GM23338 (cell line): ENCODE measurements at regions not wholly inside any gene's neighbourhood (a gene's known extent, or its start where the extent isn't known, plus 50 kb on each side); places are given as distances from the start of the nearest gene placed in this dataset.
A peak's percentile ranks its signal among the peaks of the same experiment; 100 is the strongest.

ENCODE experiments used
- ATAC-seq: fragments of 200-7000 bp; cut with Tn5 transposase; 3 replicates; pipeline ENCODE4 v1.9.1; 2020
- DNase-seq: peaks from one replicate; pipeline ENCODE4 v3.0.0-alpha.2; 2015; ENCODE audit warnings: low spot score
- H2AFZ ChIP-seq: fragments of 200-600 bp; sonication (generic); 2 replicates; pipeline ENCODE4 v1.8.0; 2016; ENCODE audit warnings: antibody characterized with exemption, mild to moderate bottlenecking, moderate library complexity
- H3F3A ChIP-seq: fragments of 200-600 bp; sonication (generic); replicated peaks from 2 replicates; pipeline ENCODE4 v1.8.0; 2017; ENCODE audit warnings: antibody characterized with exemption, mixed run types, low read depth
- H3K27ac ChIP-seq: fragments of 200-600 bp; sonication (generic); 2 replicates; pipeline ENCODE4 v1.6.1; 2016; ENCODE audit warnings: low read depth
- H3K27me3 ChIP-seq: fragments of 200-600 bp; sonication (generic); 2 replicates; pipeline ENCODE4 v1.8.0; 2016; ENCODE audit warnings: mild to moderate bottlenecking, mixed run types, moderate library complexity; ENCODE audit not compliant: insufficient read depth
- H3K36me3 ChIP-seq: fragments of 200-600 bp; sonication (generic); 2 replicates; pipeline ENCODE4 v1.8.0; 2016; ENCODE audit warnings: mild to moderate bottlenecking; ENCODE audit not compliant: insufficient read depth
- H3K4me1 ChIP-seq: fragments of 200-600 bp; sonication (generic); 2 replicates; pipeline ENCODE4 v1.8.0; 2016; ENCODE audit warnings: mild to moderate bottlenecking, moderate library complexity; ENCODE audit not compliant: insufficient read depth
- H3K4me2 ChIP-seq: fragments of 200-600 bp; sonication (generic); 2 replicates; pipeline ENCODE4 v1.7.1; 2017; ENCODE audit warnings: mixed run types
- H3K4me3 ChIP-seq: fragments of 200-600 bp; sonication (generic); 2 replicates; pipeline ENCODE4 v1.6.1; 2016; ENCODE audit warnings: mixed run types
- H3K79me2 ChIP-seq: fragments of 200-600 bp; sonication (generic); replicated peaks from 2 replicates; pipeline ENCODE4 v1.8.0; 2017; ENCODE audit warnings: mild to moderate bottlenecking; ENCODE audit not compliant: insufficient read depth
- H3K9me2 ChIP-seq: fragments of 200-600 bp; sonication (generic); 2 replicates; pipeline ENCODE4 v1.8.0; 2017; ENCODE audit not compliant: insufficient read depth
- H4K20me1 ChIP-seq: fragments of 200-600 bp; sonication (generic); replicated peaks from 2 replicates; pipeline ENCODE4 v1.8.0; 2017; ENCODE audit warnings: mild to moderate bottlenecking; ENCODE audit not compliant: insufficient read depth
- H3K27ac Mint-ChIP-seq: 2 replicates; pipeline ENCODE4 v1.8.0; 2020; ENCODE audit warnings: inconsistent platforms, mild to moderate bottlenecking, moderate library complexity, mixed read lengths
- H3K27me3 Mint-ChIP-seq: 3 replicates; pipeline ENCODE4 v1.8.0; 2022; ENCODE audit warnings: low read depth, mild to moderate bottlenecking, moderate library complexity, mixed read lengths, inconsistent platforms; ENCODE audit not compliant: insufficient read depth, poor library complexity
- H3K36me3 Mint-ChIP-seq: 3 replicates; pipeline ENCODE4 v1.8.0; 2021; ENCODE audit warnings: low read depth, mild to moderate bottlenecking, inconsistent platforms, moderate library complexity, mixed read lengths
- H3K4me1 Mint-ChIP-seq: 3 replicates; pipeline ENCODE4 v1.8.0; 2020; ENCODE audit warnings: mild to moderate bottlenecking, inconsistent platforms, mixed read lengths
- H3K4me3 Mint-ChIP-seq: 3 replicates; pipeline ENCODE4 v1.8.0; 2021; ENCODE audit warnings: moderate library complexity, mild to moderate bottlenecking, inconsistent platforms, mixed read lengths
- H3K9me3 Mint-ChIP-seq: 3 replicates; pipeline ENCODE4 v1.8.0; 2020; ENCODE audit warnings: moderate library complexity, mild to moderate bottlenecking, inconsistent platforms, mixed read lengths
- CREB1 ChIP-seq: fragments of 250-450 bp; sonication (Bioruptor Pico); IDR thresholded peaks from 2 replicates; pipeline ENCODE4 v1.5.0; 2020; ENCODE audit warnings: low read depth, mild to moderate bottlenecking, moderate library complexity
- CTCF ChIP-seq, 2 experiments: fragments of 200-600 bp in 1 of 2; sonication (generic) in 1 of 2; conservative IDR thresholded peaks; 2 replicates each; pipeline versions ENCODE4 v1.5.1 to v1.6.1; 2016 to 2017; ENCODE audit warnings: antibody characterized with exemption in 2 of 2, low read depth in 2 of 2, mild to moderate bottlenecking in 2 of 2, moderate library complexity in 1 of 2
- EZH2phosphoT487 ChIP-seq: fragments of 200-600 bp; sonication (generic); IDR thresholded peaks from one replicate; pipeline ENCODE4 v1.8.1; 2018; ENCODE audit warnings: antibody characterized with exemption; ENCODE audit not compliant: unreplicated experiment
- JUNB ChIP-seq: IDR thresholded peaks from one replicate; pipeline ENCODE4 v1.6.1; 2016; ENCODE audit warnings: antibody characterized with exemption; ENCODE audit not compliant: unreplicated experiment
- REST ChIP-seq: IDR thresholded peaks from one replicate; pipeline ENCODE4 v1.6.1; 2018; ENCODE audit warnings: antibody characterized with exemption; ENCODE audit not compliant: unreplicated experiment
- STAT1 ChIP-seq: IDR thresholded peaks from one replicate; pipeline ENCODE4 v1.6.1; 2016; ENCODE audit warnings: antibody characterized with exemption; ENCODE audit not compliant: unreplicated experiment
- ZNF331 ChIP-seq: fragments of 250-450 bp; sonication (Bioruptor Pico); IDR thresholded peaks from 2 replicates; pipeline ENCODE4 v1.5.0; 2020; ENCODE audit warnings: low read depth, mild to moderate bottlenecking, moderate library complexity
- TF ChIP-seq, protein P1 (sequence below): fragments of 250-450 bp; sonication (Bioruptor Pico); IDR thresholded peaks from 2 replicates; pipeline ENCODE4 v1.5.0; 2020; ENCODE audit warnings: mild to moderate bottlenecking, moderate library complexity

GRCh38 chr2:81483254-81483653, 1178.7 kb upstream of the LRRTM1 start (continued):
- TF ChIP-seq, protein P1, sequence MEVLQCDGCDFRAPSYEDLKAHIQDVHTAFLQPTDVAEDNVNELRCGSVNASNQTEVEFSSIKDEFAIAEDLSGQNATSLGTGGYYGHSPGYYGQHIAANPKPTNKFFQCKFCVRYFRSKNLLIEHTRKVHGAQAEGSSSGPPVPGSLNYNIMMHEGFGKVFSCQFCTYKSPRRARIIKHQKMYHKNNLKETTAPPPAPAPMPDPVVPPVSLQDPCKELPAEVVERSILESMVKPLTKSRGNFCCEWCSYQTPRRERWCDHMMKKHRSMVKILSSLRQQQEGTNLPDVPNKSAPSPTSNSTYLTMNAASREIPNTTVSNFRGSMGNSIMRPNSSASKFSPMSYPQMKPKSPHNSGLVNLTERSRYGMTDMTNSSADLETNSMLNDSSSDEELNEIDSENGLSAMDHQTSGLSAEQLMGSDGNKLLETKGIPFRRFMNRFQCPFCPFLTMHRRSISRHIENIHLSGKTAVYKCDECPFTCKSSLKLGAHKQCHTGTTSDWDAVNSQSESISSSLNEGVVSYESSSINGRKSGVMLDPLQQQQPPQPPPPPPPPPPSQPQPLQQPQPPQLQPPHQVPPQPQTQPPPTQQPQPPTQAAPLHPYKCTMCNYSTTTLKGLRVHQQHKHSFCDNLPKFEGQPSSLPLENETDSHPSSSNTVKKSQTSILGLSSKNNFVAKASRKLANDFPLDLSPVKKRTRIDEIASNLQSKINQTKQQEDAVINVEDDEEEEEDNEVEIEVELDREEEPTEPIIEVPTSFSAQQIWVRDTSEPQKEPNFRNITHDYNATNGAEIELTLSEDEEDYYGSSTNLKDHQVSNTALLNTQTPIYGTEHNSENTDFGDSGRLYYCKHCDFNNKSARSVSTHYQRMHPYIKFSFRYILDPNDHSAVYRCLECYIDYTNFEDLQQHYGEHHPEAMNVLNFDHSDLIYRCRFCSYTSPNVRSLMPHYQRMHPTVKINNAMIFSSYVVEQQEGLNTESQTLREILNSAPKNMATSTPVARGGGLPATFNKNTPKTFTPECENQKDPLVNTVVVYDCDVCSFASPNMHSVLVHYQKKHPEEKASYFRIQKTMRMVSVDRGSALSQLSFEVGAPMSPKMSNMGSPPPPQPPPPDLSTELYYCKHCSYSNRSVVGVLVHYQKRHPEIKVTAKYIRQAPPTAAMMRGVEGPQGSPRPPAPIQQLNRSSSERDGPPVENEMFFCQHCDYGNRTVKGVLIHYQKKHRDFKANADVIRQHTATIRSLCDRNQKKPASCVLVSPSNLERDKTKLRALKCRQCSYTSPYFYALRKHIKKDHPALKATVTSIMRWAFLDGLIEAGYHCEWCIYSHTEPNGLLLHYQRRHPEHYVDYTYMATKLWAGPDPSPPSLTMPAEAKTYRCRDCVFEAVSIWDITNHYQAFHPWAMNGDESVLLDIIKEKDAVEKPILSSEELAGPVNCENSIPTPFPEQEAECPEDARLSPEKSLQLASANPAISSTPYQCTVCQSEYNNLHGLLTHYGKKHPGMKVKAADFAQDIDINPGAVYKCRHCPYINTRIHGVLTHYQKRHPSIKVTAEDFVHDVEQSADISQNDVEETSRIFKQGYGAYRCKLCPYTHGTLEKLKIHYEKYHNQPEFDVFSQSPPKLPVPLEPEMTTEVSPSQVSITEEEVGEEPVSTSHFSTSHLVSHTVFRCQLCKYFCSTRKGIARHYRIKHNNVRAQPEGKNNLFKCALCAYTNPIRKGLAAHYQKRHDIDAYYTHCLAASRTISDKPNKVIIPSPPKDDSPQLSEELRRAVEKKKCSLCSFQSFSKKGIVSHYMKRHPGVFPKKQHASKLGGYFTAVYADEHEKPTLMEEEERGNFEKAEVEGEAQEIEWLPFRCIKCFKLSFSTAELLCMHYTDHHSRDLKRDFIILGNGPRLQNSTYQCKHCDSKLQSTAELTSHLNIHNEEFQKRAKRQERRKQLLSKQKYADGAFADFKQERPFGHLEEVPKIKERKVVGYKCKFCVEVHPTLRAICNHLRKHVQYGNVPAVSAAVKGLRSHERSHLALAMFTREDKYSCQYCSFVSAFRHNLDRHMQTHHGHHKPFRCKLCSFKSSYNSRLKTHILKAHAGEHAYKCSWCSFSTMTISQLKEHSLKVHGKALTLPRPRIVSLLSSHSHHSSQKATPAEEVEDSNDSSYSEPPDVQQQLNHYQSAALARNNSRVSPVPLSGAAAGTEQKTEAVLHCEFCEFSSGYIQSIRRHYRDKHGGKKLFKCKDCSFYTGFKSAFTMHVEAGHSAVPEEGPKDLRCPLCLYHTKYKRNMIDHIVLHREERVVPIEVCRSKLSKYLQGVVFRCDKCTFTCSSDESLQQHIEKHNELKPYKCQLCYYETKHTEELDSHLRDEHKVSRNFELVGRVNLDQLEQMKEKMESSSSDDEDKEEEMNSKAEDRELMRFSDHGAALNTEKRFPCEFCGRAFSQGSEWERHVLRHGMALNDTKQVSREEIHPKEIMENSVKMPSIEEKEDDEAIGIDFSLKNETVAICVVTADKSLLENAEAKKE (CRISPR knock-in tag) = no peak

DNA sequence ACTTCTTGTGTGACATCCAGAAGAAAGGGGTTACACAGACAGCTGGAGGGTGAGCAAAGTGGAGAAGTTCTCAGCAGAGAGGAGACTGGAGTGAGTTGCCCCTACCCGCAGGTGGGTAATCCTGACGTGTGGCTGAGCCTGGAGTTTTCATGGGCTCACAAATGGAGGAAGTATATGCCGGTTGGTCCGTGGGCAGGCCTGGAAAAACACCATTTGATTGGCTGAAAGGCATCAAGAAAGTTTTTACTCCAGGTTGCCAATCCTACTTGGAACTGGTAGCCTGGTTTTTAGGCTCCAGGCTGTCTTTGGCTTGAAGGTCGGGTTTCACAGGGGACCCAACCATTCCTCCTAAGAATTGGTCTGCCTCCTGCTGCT, 1177.4 kb upstream of the LRRTM1 start:
- Mint-ChIP-seq H3K36me3 (peaks cover 2% of the 10 kb centered on the region; the same call in 2 of the 3 replicates), H3K4me3 (no peak overlapping the region), H3K27ac (no peak overlapping the region), H3K27me3 (peaks cover 3% of the 10 kb centered on the region), H3K9me3 (no peaks in the 10 kb centered on the region; the same call in 2 of the 3 replicates), H3K4me1 (no peaks in the 10 kb centered on the region; the same call in 2 of the 3 replicates)
- Histone ChIP-seq H4K20me1 (no peaks in the 10 kb centered on the region), H3F3A (no peaks in the 10 kb centered on the region), H3K27ac (no peak overlapping the region), H3K4me2 (no peak overlapping the region), H3K79me2 (no peaks in the 10 kb centered on the region), H3K9me2 (0 out of 2 replicates have a peak, but pooled peaks cover 3% of the 10 kb centered on the region), H3K4me1 (no peaks in the 10 kb centered on the region), H3K36me3 (no peaks in the 10 kb centered on the region), H2AFZ (peak overlapping the region; percentile 90), H3K4me3 (no peak overlapping the region), H3K27me3 (no peaks in the 10 kb centered on the region)
- ATAC-seq (no peak), DNase-seq (peak; percentile 10)
- TF ChIP-seq ZNF331 (no peak), CREB1 (CRISPR knock-in tag) (no peak), EZH2phosphoT487 (no peak), STAT1 (no peak), REST (no peak), CTCF (conservative IDR thresholded peaks at IDR 0.05; ENCODE audit: low read depth in 2 of 2) (no peak), JUNB (no peak)
